PC-3 (cell line): ENCODE measurements at regions not wholly inside any gene's neighbourhood (a gene's known extent, or its start where the extent isn't known, plus 50 kb on each side); places are given as distances from the start of the nearest gene placed in this dataset.

ENCODE experiments used
- ATAC-seq: fragments of 200-7000 bp; cut with Tn5 transposase; 2 replicates; pipeline ENCODE4 v1.9.1; 2020; ENCODE audit warnings: mild to moderate bottlenecking, moderate library complexity
- BruUV-seq: library from RNA; stranded (reverse); fragments of 400-500 nt; replicated peaks from 2 replicates; lab custom pipeline; 2021; lab: Mats Ljungman, UMichigan
- CTCF ChIA-PET: fragments of 300-600 bp; sonication (Branson Sonifier 250); formaldehyde crosslinking; loops from one replicate; lab custom pipeline; 2022; ENCODE audit warnings: antibody characterized with exemption; lab: Charles Lee
- POLR2A ChIA-PET: fragments of 300-600 bp; sonication (Branson Sonifier 250); formaldehyde crosslinking; loops from one replicate; lab custom pipeline; 2022; ENCODE audit warnings: antibody characterized with exemption; ENCODE audit not compliant: unreplicated experiment; lab: Charles Lee
- DNase-seq: peaks from one replicate; pipeline ENCODE4 v3.0.0-alpha.2; 2015
- H2AFZ ChIP-seq: fragments of 300-600 bp; sonication (generic); 2 replicates; pipeline ENCODE4 v1.6.0; 2016; ENCODE audit warnings: antibody characterized with exemption, low read length
- H3F3A ChIP-seq: fragments of 300-600 bp; sonication (generic); one replicate; pipeline ENCODE4 v1.6.0; 2017; ENCODE audit warnings: antibody characterized with exemption, low read length, control low read depth, mild to moderate bottlenecking; ENCODE audit not compliant: unreplicated experiment
- H3K27ac ChIP-seq: fragments of 300-600 bp; sonication (generic); 2 replicates; pipeline ENCODE4 v1.5.1; 2016; ENCODE audit warnings: mild to moderate bottlenecking, low read length
- H3K27me3 ChIP-seq: fragments of 300-600 bp; sonication (generic); 2 replicates; pipeline ENCODE4 v1.6.1; 2016; ENCODE audit warnings: low read length, mixed read lengths
- H3K36me3 ChIP-seq: fragments of 300-600 bp; sonication (generic); 2 replicates; pipeline ENCODE4 v1.6.1; 2016; ENCODE audit warnings: low read depth, mixed run types, low read length, mixed read lengths
- H3K4me1 ChIP-seq: fragments of 300-600 bp; sonication (generic); 2 replicates; pipeline ENCODE4 v1.5.1; 2016; ENCODE audit warnings: low read length; ENCODE audit not compliant: insufficient read depth
- H3K4me2 ChIP-seq: fragments of 300-600 bp; sonication (generic); 2 replicates; pipeline ENCODE4 v1.6.0; 2016; ENCODE audit warnings: low read length
- H3K4me3 ChIP-seq: fragments of 300-600 bp; sonication (generic); 2 replicates; pipeline ENCODE4 v1.5.1; 2016; ENCODE audit warnings: mild to moderate bottlenecking, low read length, mixed read lengths
- H3K79me2 ChIP-seq: fragments of 300-600 bp; sonication (generic); 2 replicates; pipeline ENCODE4 v1.6.1; 2017; ENCODE audit warnings: low read length, mixed read lengths
- H3K9ac ChIP-seq: fragments of 300-600 bp; sonication (generic); 2 replicates; pipeline ENCODE4 v1.6.0; 2016; ENCODE audit warnings: mild to moderate bottlenecking, low read length
- H3K9me2 ChIP-seq: fragments of 300-600 bp; sonication (generic); replicated peaks from 2 replicates; pipeline ENCODE4 v1.6.1; 2016; ENCODE audit warnings: mixed run types, low read length, mixed read lengths
- H3K9me3 ChIP-seq: fragments of 300-600 bp; sonication (generic); 2 replicates; pipeline ENCODE4 v1.6.1; 2016; ENCODE audit warnings: low read length, mixed read lengths
- H4K20me1 ChIP-seq: fragments of 300-600 bp; sonication (generic); 2 replicates; pipeline ENCODE4 v1.6.1; 2016; ENCODE audit warnings: low read length, mixed read lengths
- CTCF ChIP-seq: fragments of 300-600 bp; sonication (generic); conservative IDR thresholded peaks from 2 replicates; pipeline ENCODE4 v1.5.1; 2017; ENCODE audit warnings: antibody characterized with exemption, low read depth, mild to moderate bottlenecking, low read length
- EZH2 ChIP-seq: fragments of 300-600 bp; sonication (generic); IDR thresholded peaks from one replicate; pipeline ENCODE4 v1.6.1; 2017; ENCODE audit warnings: antibody characterized with exemption, mild to moderate bottlenecking, low read length; ENCODE audit not compliant: unreplicated experiment
- EZH2phosphoT487 ChIP-seq: fragments of 300-600 bp; sonication (generic); IDR thresholded peaks from 2 replicates; pipeline ENCODE4 v1.6.1; 2018; ENCODE audit warnings: mild to moderate bottlenecking, antibody characterized with exemption, low read length, borderline replicate concordance
- intact Hi-C: fragments of 100-400 bp; cut with micrococcal nuclease; formaldehyde crosslinking; loops from 2 replicates; pipeline ENCODE4 v1.9.0; 2023

DNA sequence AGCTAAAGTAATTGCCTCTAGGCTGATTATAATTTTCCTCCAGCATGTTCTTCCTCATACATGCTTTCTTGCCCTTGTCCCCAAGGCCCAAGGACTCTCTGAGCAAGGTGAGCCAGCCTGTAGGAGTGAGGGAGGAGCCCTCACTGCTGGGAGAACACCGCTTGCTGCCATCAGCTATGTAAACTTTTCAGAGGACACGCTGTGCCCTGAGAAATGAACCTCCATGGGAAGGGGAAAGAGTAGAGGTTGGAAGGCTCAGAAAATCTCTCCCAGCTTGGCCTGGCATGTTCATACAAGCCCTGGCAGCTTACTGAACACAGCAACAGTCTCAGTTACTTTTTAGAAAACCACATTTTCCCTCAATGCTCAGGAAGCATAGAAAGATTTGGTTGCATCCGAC is 103.0 kb upstream of the SLC24A5 start:
- no peak overlapping the region for H3K9ac ChIP-seq
- ATAC-seq (no peak), DNase-seq (no peak)

GRCh38 chr15:48020166-48020565 is 100.6 kb upstream of the SLC24A5 start:
- Histone ChIP-seq H2AFZ (no peak overlapping the region), H3K9ac (no peak overlapping the region), H3K4me1 (no peaks in the 10 kb centered on the region), H3K9me3 (no peaks in the 10 kb centered on the region), H4K20me1 (no peaks in the 10 kb centered on the region), H3K27ac (no peak overlapping the region), H3K79me2 (no peaks in the 10 kb centered on the region), H3K4me2 (no peak overlapping the region), H3K36me3 (no peaks in the 10 kb centered on the region), H3K4me3 (no peak overlapping the region), H3F3A (no peaks in the 10 kb centered on the region), H3K9me2 (no peaks in the 10 kb centered on the region), H3K27me3 (no peaks in the 10 kb centered on the region)
- TF ChIP-seq CTCF (no peak), EZH2phosphoT487 (no peak), EZH2 (no peak)
- no peak for ATAC-seq
- BruUV-seq: no TSS peak
- POLR2A ChIA-PET: no interaction called here
- CTCF ChIA-PET: no interaction called here
- intact Hi-C loops: no loop called here
- no peak for DNase-seq

More for the DNA sequence above, 103.0 kb upstream of the SLC24A5 start:
- no peak for TF ChIP-seq EZH2
- TF ChIP-seq EZH2phosphoT487: no peak
- TF ChIP-seq CTCF: no peak
- no peak overlapping the region for H3K4me2 ChIP-seq
- H3K27ac ChIP-seq: no peak overlapping the region
- CTCF ChIA-PET: no interaction called here
- no peaks in the 10 kb centered on the region for H3K79me2 ChIP-seq
- H3K9me2 ChIP-seq: no peaks in the 10 kb centered on the region
- H3K4me1 ChIP-seq: no peaks in the 10 kb centered on the region
- H3K9me3 ChIP-seq: no peaks in the 10 kb centered on the region
- H2AFZ ChIP-seq: no peak overlapping the region
- no peaks in the 10 kb centered on the region for H3F3A ChIP-seq
- intact Hi-C loops: no loop called here
- H3K27me3 ChIP-seq: no peaks in the 10 kb centered on the region
- H3K36me3 ChIP-seq: no peaks in the 10 kb centered on the region
- no TSS peak for BruUV-seq
- POLR2A ChIA-PET: no interaction called here
- no peaks in the 10 kb centered on the region for H4K20me1 ChIP-seq
- H3K4me3 ChIP-seq: no peak overlapping the region

DNA sequence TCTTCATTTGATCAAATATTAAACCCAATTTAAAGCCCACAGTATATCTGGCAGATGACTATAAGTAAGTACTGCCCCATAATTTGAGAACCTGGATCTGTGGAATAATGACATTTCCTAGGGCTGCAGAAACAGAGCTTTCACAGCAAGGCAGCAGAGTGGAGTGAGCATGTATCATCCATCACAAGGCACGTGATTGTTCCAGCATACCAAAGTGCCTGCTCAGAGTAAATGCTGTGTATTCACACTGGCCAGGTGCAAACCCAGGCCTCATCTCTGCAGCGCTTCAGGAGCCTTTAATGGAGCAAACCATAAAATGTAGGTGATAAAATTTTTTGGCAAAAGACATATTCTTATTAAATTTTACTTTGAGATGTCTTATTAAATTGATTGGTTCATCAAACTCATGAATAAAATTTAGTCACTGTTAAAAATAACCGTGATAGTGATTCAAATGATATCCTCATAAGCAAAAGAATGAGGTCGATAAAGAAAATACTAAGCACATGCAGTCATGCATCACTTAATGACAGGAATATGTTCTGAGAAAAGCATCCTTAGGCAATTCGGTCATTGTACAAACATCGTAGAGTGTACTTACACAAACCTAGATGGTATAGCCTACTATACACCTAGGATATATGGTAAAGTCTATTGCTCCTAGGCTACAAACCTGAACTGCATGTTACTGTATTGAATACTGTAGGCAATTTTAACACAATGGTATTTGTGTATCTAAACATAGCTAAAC is 99.3 kb upstream of the SLC24A5 start:
- Histone ChIP-seq H3K4me1 (no peaks in the 10 kb centered on the region), H3K4me2 (no peak overlapping the region), H4K20me1 (no peaks in the 10 kb centered on the region), H3K27ac (no peak overlapping the region), H3K27me3 (0 out of 2 replicates have a peak, but pooled peaks cover 4% of the 10 kb centered on the region), H3K9me2 (no peaks in the 10 kb centered on the region), H3K79me2 (no peaks in the 10 kb centered on the region), H3K9me3 (no peaks in the 10 kb centered on the region), H3K9ac (no peak overlapping the region), H3F3A (no peaks in the 10 kb centered on the region), H3K4me3 (no peak overlapping the region), H2AFZ (no peak overlapping the region), H3K36me3 (no peaks in the 10 kb centered on the region)
- BruUV-seq: no TSS peak
- CTCF ChIA-PET: no interaction called here
- ATAC-seq (peak; percentile 79), DNase-seq (peak; percentile 9)
- intact Hi-C loops: no loop called here
- POLR2A ChIA-PET: no interaction called here
- TF ChIP-seq CTCF (no peak), EZH2 (no peak), EZH2phosphoT487 (no peak)
